GM23338 (cell line): ENCODE measurements at regions not wholly inside any gene's neighbourhood (a gene's known extent, or its start where the extent isn't known, plus 50 kb on each side); places are given as distances from the start of the nearest gene placed in this dataset.

ENCODE experiments used
- ATAC-seq: fragments of 200-7000 bp; cut with Tn5 transposase; 3 replicates; pipeline ENCODE4 v1.9.1; 2020
- DNase-seq: peaks from one replicate; pipeline ENCODE4 v3.0.0-alpha.2; 2015; ENCODE audit warnings: low spot score
- H2AFZ ChIP-seq: fragments of 200-600 bp; sonication (generic); 2 replicates; pipeline ENCODE4 v1.8.0; 2016; ENCODE audit warnings: antibody characterized with exemption, mild to moderate bottlenecking, moderate library complexity
- H3F3A ChIP-seq: fragments of 200-600 bp; sonication (generic); replicated peaks from 2 replicates; pipeline ENCODE4 v1.8.0; 2017; ENCODE audit warnings: antibody characterized with exemption, mixed run types, low read depth
- H3K27ac ChIP-seq: fragments of 200-600 bp; sonication (generic); 2 replicates; pipeline ENCODE4 v1.6.1; 2016; ENCODE audit warnings: low read depth
- H3K27me3 ChIP-seq: fragments of 200-600 bp; sonication (generic); 2 replicates; pipeline ENCODE4 v1.8.0; 2016; ENCODE audit warnings: mild to moderate bottlenecking, mixed run types, moderate library complexity; ENCODE audit not compliant: insufficient read depth
- H3K36me3 ChIP-seq: fragments of 200-600 bp; sonication (generic); 2 replicates; pipeline ENCODE4 v1.8.0; 2016; ENCODE audit warnings: mild to moderate bottlenecking; ENCODE audit not compliant: insufficient read depth
- H3K4me1 ChIP-seq: fragments of 200-600 bp; sonication (generic); 2 replicates; pipeline ENCODE4 v1.8.0; 2016; ENCODE audit warnings: mild to moderate bottlenecking, moderate library complexity; ENCODE audit not compliant: insufficient read depth
- H3K4me2 ChIP-seq: fragments of 200-600 bp; sonication (generic); 2 replicates; pipeline ENCODE4 v1.7.1; 2017; ENCODE audit warnings: mixed run types
- H3K4me3 ChIP-seq: fragments of 200-600 bp; sonication (generic); 2 replicates; pipeline ENCODE4 v1.6.1; 2016; ENCODE audit warnings: mixed run types
- H3K79me2 ChIP-seq: fragments of 200-600 bp; sonication (generic); replicated peaks from 2 replicates; pipeline ENCODE4 v1.8.0; 2017; ENCODE audit warnings: mild to moderate bottlenecking; ENCODE audit not compliant: insufficient read depth
- H3K9me2 ChIP-seq: fragments of 200-600 bp; sonication (generic); 2 replicates; pipeline ENCODE4 v1.8.0; 2017; ENCODE audit not compliant: insufficient read depth
- H4K20me1 ChIP-seq: fragments of 200-600 bp; sonication (generic); replicated peaks from 2 replicates; pipeline ENCODE4 v1.8.0; 2017; ENCODE audit warnings: mild to moderate bottlenecking; ENCODE audit not compliant: insufficient read depth
- H3K27ac Mint-ChIP-seq: 2 replicates; pipeline ENCODE4 v1.8.0; 2020; ENCODE audit warnings: inconsistent platforms, mild to moderate bottlenecking, moderate library complexity, mixed read lengths
- H3K27me3 Mint-ChIP-seq: 3 replicates; pipeline ENCODE4 v1.8.0; 2022; ENCODE audit warnings: low read depth, mild to moderate bottlenecking, moderate library complexity, mixed read lengths, inconsistent platforms; ENCODE audit not compliant: insufficient read depth, poor library complexity
- H3K36me3 Mint-ChIP-seq: 3 replicates; pipeline ENCODE4 v1.8.0; 2021; ENCODE audit warnings: low read depth, mild to moderate bottlenecking, inconsistent platforms, moderate library complexity, mixed read lengths
- H3K4me1 Mint-ChIP-seq: 3 replicates; pipeline ENCODE4 v1.8.0; 2020; ENCODE audit warnings: mild to moderate bottlenecking, inconsistent platforms, mixed read lengths
- H3K4me3 Mint-ChIP-seq: 3 replicates; pipeline ENCODE4 v1.8.0; 2021; ENCODE audit warnings: moderate library complexity, mild to moderate bottlenecking, inconsistent platforms, mixed read lengths
- H3K9me3 Mint-ChIP-seq: 3 replicates; pipeline ENCODE4 v1.8.0; 2020; ENCODE audit warnings: moderate library complexity, mild to moderate bottlenecking, inconsistent platforms, mixed read lengths
- CREB1 ChIP-seq: fragments of 250-450 bp; sonication (Bioruptor Pico); IDR thresholded peaks from 2 replicates; pipeline ENCODE4 v1.5.0; 2020; ENCODE audit warnings: low read depth, mild to moderate bottlenecking, moderate library complexity
- CTCF ChIP-seq, 2 experiments: fragments of 200-600 bp in 1 of 2; sonication (generic) in 1 of 2; conservative IDR thresholded peaks; 2 replicates each; pipeline versions ENCODE4 v1.5.1 to v1.6.1; 2016 to 2017; ENCODE audit warnings: antibody characterized with exemption in 2 of 2, low read depth in 2 of 2, mild to moderate bottlenecking in 2 of 2, moderate library complexity in 1 of 2
- ETS1 ChIP-seq: IDR thresholded peaks from 2 replicates; pipeline ENCODE4 v1.6.1; 2016; ENCODE audit warnings: antibody characterized with exemption
- EZH2 ChIP-seq: fragments of 200-600 bp; sonication (generic); IDR thresholded peaks from one replicate; pipeline ENCODE4 v1.8.0; 2017; ENCODE audit warnings: antibody characterized with exemption, mild to moderate bottlenecking, low read depth; ENCODE audit not compliant: unreplicated experiment
- EZH2phosphoT487 ChIP-seq: fragments of 200-600 bp; sonication (generic); IDR thresholded peaks from one replicate; pipeline ENCODE4 v1.8.1; 2018; ENCODE audit warnings: antibody characterized with exemption; ENCODE audit not compliant: unreplicated experiment
- JUNB ChIP-seq: IDR thresholded peaks from one replicate; pipeline ENCODE4 v1.6.1; 2016; ENCODE audit warnings: antibody characterized with exemption; ENCODE audit not compliant: unreplicated experiment
- NANOG ChIP-seq: IDR thresholded peaks from 2 replicates; pipeline ENCODE4 v1.6.1; 2016; ENCODE audit warnings: antibody characterized with exemption, borderline replicate concordance
- POLR2AphosphoS5 ChIP-seq: IDR thresholded peaks from 2 replicates; pipeline ENCODE4 v1.6.1; 2016; ENCODE audit warnings: antibody characterized with exemption, low read depth
- STAT1 ChIP-seq: IDR thresholded peaks from one replicate; pipeline ENCODE4 v1.6.1; 2016; ENCODE audit warnings: antibody characterized with exemption; ENCODE audit not compliant: unreplicated experiment
- ZNF114 ChIP-seq: fragments of 250-450 bp; sonication (Bioruptor Pico); IDR thresholded peaks from 2 replicates; pipeline ENCODE4 v1.5.0; 2020; ENCODE audit warnings: mild to moderate bottlenecking, moderate library complexity
- ZNF331 ChIP-seq: fragments of 250-450 bp; sonication (Bioruptor Pico); IDR thresholded peaks from 2 replicates; pipeline ENCODE4 v1.5.0; 2020; ENCODE audit warnings: low read depth, mild to moderate bottlenecking, moderate library complexity
- TF ChIP-seq, protein P1 (sequence below): IDR thresholded peaks from one replicate; pipeline ENCODE4 v1.6.1; 2018; ENCODE audit warnings: antibody characterized with exemption; ENCODE audit not compliant: unreplicated experiment
- TF ChIP-seq, protein P2 (sequence below): fragments of 250-450 bp; sonication (Bioruptor Pico); IDR thresholded peaks from 2 replicates; pipeline ENCODE4 v1.5.0; 2020; ENCODE audit warnings: mild to moderate bottlenecking, moderate library complexity

GRCh38 chr17:16878084-16878483 lies 93.8 kb downstream of the TNFRSF13B start:
- Mint-ChIP-seq H3K27ac (no peak overlapping the region), H3K9me3 (no peaks in the 10 kb centered on the region), H3K27me3 (peaks cover 4% of the 10 kb centered on the region), H3K36me3 (no peaks in the 10 kb centered on the region), H3K4me3 (no peak overlapping the region), H3K4me1 (no peaks in the 10 kb centered on the region)
- TF ChIP-seq EZH2 (no peak), ETS1 (no peak), POLR2AphosphoS5 (no peak), JUNB (no peak), STAT1 (no peak), CREB1 (CRISPR knock-in tag) (no peak), ZNF331 (CRISPR knock-in tag) (no peak), CTCF (conservative IDR thresholded peaks at IDR 0.05; ENCODE audit: low read depth in 2 of 2) (no peak), NANOG (no peak), ZNF114 (no peak), EZH2phosphoT487 (no peak)
- TF ChIP-seq, protein P1, sequence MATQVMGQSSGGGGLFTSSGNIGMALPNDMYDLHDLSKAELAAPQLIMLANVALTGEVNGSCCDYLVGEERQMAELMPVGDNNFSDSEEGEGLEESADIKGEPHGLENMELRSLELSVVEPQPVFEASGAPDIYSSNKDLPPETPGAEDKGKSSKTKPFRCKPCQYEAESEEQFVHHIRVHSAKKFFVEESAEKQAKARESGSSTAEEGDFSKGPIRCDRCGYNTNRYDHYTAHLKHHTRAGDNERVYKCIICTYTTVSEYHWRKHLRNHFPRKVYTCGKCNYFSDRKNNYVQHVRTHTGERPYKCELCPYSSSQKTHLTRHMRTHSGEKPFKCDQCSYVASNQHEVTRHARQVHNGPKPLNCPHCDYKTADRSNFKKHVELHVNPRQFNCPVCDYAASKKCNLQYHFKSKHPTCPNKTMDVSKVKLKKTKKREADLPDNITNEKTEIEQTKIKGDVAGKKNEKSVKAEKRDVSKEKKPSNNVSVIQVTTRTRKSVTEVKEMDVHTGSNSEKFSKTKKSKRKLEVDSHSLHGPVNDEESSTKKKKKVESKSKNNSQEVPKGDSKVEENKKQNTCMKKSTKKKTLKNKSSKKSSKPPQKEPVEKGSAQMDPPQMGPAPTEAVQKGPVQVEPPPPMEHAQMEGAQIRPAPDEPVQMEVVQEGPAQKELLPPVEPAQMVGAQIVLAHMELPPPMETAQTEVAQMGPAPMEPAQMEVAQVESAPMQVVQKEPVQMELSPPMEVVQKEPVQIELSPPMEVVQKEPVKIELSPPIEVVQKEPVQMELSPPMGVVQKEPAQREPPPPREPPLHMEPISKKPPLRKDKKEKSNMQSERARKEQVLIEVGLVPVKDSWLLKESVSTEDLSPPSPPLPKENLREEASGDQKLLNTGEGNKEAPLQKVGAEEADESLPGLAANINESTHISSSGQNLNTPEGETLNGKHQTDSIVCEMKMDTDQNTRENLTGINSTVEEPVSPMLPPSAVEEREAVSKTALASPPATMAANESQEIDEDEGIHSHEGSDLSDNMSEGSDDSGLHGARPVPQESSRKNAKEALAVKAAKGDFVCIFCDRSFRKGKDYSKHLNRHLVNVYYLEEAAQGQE = no peak
- TF ChIP-seq, protein P2, sequence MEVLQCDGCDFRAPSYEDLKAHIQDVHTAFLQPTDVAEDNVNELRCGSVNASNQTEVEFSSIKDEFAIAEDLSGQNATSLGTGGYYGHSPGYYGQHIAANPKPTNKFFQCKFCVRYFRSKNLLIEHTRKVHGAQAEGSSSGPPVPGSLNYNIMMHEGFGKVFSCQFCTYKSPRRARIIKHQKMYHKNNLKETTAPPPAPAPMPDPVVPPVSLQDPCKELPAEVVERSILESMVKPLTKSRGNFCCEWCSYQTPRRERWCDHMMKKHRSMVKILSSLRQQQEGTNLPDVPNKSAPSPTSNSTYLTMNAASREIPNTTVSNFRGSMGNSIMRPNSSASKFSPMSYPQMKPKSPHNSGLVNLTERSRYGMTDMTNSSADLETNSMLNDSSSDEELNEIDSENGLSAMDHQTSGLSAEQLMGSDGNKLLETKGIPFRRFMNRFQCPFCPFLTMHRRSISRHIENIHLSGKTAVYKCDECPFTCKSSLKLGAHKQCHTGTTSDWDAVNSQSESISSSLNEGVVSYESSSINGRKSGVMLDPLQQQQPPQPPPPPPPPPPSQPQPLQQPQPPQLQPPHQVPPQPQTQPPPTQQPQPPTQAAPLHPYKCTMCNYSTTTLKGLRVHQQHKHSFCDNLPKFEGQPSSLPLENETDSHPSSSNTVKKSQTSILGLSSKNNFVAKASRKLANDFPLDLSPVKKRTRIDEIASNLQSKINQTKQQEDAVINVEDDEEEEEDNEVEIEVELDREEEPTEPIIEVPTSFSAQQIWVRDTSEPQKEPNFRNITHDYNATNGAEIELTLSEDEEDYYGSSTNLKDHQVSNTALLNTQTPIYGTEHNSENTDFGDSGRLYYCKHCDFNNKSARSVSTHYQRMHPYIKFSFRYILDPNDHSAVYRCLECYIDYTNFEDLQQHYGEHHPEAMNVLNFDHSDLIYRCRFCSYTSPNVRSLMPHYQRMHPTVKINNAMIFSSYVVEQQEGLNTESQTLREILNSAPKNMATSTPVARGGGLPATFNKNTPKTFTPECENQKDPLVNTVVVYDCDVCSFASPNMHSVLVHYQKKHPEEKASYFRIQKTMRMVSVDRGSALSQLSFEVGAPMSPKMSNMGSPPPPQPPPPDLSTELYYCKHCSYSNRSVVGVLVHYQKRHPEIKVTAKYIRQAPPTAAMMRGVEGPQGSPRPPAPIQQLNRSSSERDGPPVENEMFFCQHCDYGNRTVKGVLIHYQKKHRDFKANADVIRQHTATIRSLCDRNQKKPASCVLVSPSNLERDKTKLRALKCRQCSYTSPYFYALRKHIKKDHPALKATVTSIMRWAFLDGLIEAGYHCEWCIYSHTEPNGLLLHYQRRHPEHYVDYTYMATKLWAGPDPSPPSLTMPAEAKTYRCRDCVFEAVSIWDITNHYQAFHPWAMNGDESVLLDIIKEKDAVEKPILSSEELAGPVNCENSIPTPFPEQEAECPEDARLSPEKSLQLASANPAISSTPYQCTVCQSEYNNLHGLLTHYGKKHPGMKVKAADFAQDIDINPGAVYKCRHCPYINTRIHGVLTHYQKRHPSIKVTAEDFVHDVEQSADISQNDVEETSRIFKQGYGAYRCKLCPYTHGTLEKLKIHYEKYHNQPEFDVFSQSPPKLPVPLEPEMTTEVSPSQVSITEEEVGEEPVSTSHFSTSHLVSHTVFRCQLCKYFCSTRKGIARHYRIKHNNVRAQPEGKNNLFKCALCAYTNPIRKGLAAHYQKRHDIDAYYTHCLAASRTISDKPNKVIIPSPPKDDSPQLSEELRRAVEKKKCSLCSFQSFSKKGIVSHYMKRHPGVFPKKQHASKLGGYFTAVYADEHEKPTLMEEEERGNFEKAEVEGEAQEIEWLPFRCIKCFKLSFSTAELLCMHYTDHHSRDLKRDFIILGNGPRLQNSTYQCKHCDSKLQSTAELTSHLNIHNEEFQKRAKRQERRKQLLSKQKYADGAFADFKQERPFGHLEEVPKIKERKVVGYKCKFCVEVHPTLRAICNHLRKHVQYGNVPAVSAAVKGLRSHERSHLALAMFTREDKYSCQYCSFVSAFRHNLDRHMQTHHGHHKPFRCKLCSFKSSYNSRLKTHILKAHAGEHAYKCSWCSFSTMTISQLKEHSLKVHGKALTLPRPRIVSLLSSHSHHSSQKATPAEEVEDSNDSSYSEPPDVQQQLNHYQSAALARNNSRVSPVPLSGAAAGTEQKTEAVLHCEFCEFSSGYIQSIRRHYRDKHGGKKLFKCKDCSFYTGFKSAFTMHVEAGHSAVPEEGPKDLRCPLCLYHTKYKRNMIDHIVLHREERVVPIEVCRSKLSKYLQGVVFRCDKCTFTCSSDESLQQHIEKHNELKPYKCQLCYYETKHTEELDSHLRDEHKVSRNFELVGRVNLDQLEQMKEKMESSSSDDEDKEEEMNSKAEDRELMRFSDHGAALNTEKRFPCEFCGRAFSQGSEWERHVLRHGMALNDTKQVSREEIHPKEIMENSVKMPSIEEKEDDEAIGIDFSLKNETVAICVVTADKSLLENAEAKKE (CRISPR knock-in tag) = no peak
- no peaks in the 10 kb centered on the region for H3K36me3 ChIP-seq
- H3F3A ChIP-seq = no peaks in the 10 kb centered on the region
- H4K20me1 ChIP-seq = no peaks in the 10 kb centered on the region
- H3K4me2 ChIP-seq = no peak overlapping the region
- ATAC-seq (no peak), DNase-seq (no peak)
- H2AFZ ChIP-seq = no peak overlapping the region
- no peaks in the 10 kb centered on the region for H3K9me2 ChIP-seq
- H3K27me3 ChIP-seq = no peaks in the 10 kb centered on the region
- no peaks in the 10 kb centered on the region for H3K4me1 ChIP-seq
- H3K79me2 ChIP-seq = no peaks in the 10 kb centered on the region
- no peak overlapping the region for H3K27ac ChIP-seq
- H3K4me3 ChIP-seq = no peak overlapping the region
